ENCODE measurements at regions not wholly inside any gene's neighbourhood (a gene's known extent, or its start where the extent isn't known, plus 50 kb on each side); places are given as distances from the start of the nearest gene placed in this dataset.
"Not testable (repeated sequence)": the region's sequence is repeated elsewhere in the genome, so short reads cannot be mapped to it uniquely, and the experiment has no call there.

- no peaks in the 10 kb centered on the region for H3K36me3 ChIP-seq (replicated peaks)
- TF ChIP-seq, protein P1, sequence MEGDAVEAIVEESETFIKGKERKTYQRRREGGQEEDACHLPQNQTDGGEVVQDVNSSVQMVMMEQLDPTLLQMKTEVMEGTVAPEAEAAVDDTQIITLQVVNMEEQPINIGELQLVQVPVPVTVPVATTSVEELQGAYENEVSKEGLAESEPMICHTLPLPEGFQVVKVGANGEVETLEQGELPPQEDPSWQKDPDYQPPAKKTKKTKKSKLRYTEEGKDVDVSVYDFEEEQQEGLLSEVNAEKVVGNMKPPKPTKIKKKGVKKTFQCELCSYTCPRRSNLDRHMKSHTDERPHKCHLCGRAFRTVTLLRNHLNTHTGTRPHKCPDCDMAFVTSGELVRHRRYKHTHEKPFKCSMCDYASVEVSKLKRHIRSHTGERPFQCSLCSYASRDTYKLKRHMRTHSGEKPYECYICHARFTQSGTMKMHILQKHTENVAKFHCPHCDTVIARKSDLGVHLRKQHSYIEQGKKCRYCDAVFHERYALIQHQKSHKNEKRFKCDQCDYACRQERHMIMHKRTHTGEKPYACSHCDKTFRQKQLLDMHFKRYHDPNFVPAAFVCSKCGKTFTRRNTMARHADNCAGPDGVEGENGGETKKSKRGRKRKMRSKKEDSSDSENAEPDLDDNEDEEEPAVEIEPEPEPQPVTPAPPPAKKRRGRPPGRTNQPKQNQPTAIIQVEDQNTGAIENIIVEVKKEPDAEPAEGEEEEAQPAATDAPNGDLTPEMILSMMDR (IDR thresholded peaks at IDR 0.05; ENCODE audit: low read depth, low read length, missing control alignments) = no peak
- H3K4me3 ChIP-seq (ENCODE audit: low read depth, low read length) = no peak overlapping the region
- DNase-seq = no peak
- no peak overlapping the region for H3K27ac ChIP-seq
- in situ Hi-C loops (cut with HindIII; ENCODE audit: low pct_ligation_motif_present, low sequenced_read_pairs) = no loop called here
- H3K27me3 ChIP-seq (replicated peaks) = no peaks in the 10 kb centered on the region
Observed at GRCh38 chr6:67812125-67812524, 823.0 kb upstream of the ADGRB3 start.

GRCh38 chr6:67811239-67812037 lies 823.6 kb upstream of the ADGRB3 start:
- H3K27me3 ChIP-seq (replicated peaks) = no peaks in the 10 kb centered on the region
- no peaks in the 10 kb centered on the region for H3K36me3 ChIP-seq (replicated peaks)
- no peak overlapping the region for H3K27ac ChIP-seq
- DNase-seq = no peak
- in situ Hi-C loops (cut with HindIII; ENCODE audit: low pct_ligation_motif_present, low sequenced_read_pairs) = no loop called here
- TF ChIP-seq, protein P1 (IDR thresholded peaks at IDR 0.05; ENCODE audit: low read depth, low read length, missing control alignments) = no peak
- H3K4me3 ChIP-seq (ENCODE audit: low read depth, low read length) = no peak overlapping the region

GRCh38 chr6:67804808-67805207 lies 830.3 kb upstream of the ADGRB3 start:
- H3K27ac ChIP-seq; H3K36me3 ChIP-seq (replicated peaks); H3K27me3 ChIP-seq (replicated peaks); H3K4me3 ChIP-seq (ENCODE audit: low read depth, low read length); DNase-seq; in situ Hi-C loops (cut with HindIII; ENCODE audit: low pct_ligation_motif_present, low sequenced_read_pairs): not testable (repeated sequence)

GRCh38 chr6:67802771-67803170 lies 832.3 kb upstream of the ADGRB3 start:
- in situ Hi-C loops (cut with HindIII; ENCODE audit: low pct_ligation_motif_present, low sequenced_read_pairs) = no loop called here
- Histone ChIP-seq H3K4me3 (ENCODE audit: low read depth, low read length) (no peak overlapping the region), H3K36me3 (replicated peaks) (no peaks in the 10 kb centered on the region), H3K27me3 (replicated peaks) (no peaks in the 10 kb centered on the region), H3K27ac (no peak overlapping the region)
- no peak for DNase-seq
- TF ChIP-seq, protein P1 (IDR thresholded peaks at IDR 0.05; ENCODE audit: low read depth, low read length, missing control alignments) = no peak

DNA sequence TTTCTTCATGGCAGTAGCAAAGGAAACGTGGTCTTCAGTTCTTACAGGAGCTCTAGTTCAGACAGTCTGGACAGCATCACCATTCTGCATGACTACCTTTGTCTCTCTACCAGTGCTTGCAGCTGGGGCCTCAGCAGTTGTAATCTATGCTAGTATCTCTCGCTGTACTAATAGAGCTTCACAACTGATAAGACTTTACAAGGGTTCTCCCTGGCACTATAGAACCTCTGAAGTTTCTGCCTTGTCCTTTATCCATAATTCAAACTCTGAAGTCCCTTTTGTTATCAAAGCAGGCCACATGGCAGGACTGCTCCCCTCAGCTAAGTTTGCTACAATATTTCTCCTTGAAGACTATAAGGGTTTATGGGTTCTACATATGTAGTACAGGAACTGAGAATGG lies 842.1 kb upstream of the ADGRB3 start:
- TF ChIP-seq, protein P1 (IDR thresholded peaks at IDR 0.05; ENCODE audit: low read depth, low read length, missing control alignments) = no peak
- no peak for DNase-seq
- Histone ChIP-seq H3K27ac (no peak overlapping the region), H3K36me3 (replicated peaks) (no peaks in the 10 kb centered on the region), H3K27me3 (replicated peaks) (no peaks in the 10 kb centered on the region), H3K4me3 (ENCODE audit: low read depth, low read length) (no peak overlapping the region)
- in situ Hi-C loops (cut with HindIII; ENCODE audit: low pct_ligation_motif_present, low sequenced_read_pairs) = no loop called here

DNA sequence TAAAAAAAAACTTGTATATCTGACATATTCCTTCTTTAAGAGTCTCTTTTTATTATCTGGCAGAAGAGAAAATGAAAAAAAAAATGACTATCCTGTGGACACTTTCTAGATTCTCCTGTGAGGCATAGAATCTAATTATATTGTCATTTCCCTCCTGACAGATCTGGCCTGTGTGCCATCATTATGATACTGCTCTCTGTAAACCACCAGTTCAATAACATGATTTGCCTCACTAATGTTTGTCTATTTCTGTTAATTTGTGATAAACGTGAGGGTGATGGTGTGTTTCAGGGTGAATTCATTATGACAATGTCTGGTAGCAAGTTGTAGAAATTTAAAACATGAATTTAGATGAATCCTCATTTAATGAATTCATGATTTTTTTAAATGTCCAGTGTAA lies 844.5 kb upstream of the ADGRB3 start:
- Histone ChIP-seq H3K4me3 (ENCODE audit: low read depth, low read length) (no peak overlapping the region), H3K27ac (no peak overlapping the region), H3K27me3 (replicated peaks) (no peaks in the 10 kb centered on the region), H3K36me3 (replicated peaks) (no peaks in the 10 kb centered on the region)
- TF ChIP-seq, protein P1 (IDR thresholded peaks at IDR 0.05; ENCODE audit: low read depth, low read length, missing control alignments) = no peak
- in situ Hi-C loops (cut with HindIII; ENCODE audit: low pct_ligation_motif_present, low sequenced_read_pairs) = no loop called here
- no peak for DNase-seq

GRCh38 chr6:67787119-67787518 lies 848.0 kb upstream of the ADGRB3 start:
- H3K27me3 ChIP-seq (replicated peaks); in situ Hi-C loops (cut with HindIII; ENCODE audit: low pct_ligation_motif_present, low sequenced_read_pairs); H3K4me3 ChIP-seq (ENCODE audit: low read depth, low read length); H3K27ac ChIP-seq; H3K36me3 ChIP-seq (replicated peaks); DNase-seq: not testable (repeated sequence)

All from brain microvascular endothelial cell (primary cell).